ENCODE measurements at regions not wholly inside any gene's neighbourhood (a gene's known extent, or its start where the extent isn't known, plus 50 kb on each side); places are given as distances from the start of the nearest gene placed in this dataset.

DNA sequence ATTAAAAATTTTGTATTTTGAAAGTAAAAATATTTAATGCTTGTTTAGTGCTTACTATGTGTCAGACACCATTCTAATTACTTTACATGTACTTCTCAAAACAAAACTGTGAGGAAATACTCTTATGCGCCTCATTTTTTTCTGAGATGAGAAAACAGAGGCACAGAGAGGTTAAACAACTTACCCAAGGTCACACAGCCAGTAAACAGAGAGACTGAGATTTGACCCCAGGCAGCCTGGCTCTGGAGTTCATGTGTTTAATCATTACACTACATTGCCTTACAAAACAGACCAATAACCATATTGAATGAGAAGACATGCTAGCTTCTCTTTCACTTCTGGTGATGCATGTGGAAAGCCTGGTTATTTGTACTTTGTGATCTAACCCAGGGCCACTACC, 86.3 kb downstream of the IGSF1 start:
- TF ChIP-seq, protein P1, sequence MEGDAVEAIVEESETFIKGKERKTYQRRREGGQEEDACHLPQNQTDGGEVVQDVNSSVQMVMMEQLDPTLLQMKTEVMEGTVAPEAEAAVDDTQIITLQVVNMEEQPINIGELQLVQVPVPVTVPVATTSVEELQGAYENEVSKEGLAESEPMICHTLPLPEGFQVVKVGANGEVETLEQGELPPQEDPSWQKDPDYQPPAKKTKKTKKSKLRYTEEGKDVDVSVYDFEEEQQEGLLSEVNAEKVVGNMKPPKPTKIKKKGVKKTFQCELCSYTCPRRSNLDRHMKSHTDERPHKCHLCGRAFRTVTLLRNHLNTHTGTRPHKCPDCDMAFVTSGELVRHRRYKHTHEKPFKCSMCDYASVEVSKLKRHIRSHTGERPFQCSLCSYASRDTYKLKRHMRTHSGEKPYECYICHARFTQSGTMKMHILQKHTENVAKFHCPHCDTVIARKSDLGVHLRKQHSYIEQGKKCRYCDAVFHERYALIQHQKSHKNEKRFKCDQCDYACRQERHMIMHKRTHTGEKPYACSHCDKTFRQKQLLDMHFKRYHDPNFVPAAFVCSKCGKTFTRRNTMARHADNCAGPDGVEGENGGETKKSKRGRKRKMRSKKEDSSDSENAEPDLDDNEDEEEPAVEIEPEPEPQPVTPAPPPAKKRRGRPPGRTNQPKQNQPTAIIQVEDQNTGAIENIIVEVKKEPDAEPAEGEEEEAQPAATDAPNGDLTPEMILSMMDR (conservative IDR thresholded peaks at IDR 0.05; ENCODE audit: low read depth in 2 of 2), result no peak
- TF ChIP-seq POLR2AphosphoS5 (IDR thresholded peaks at IDR 0.05; ENCODE audit: low read depth) (no peak), EZH2 (IDR thresholded peaks at IDR 0.05; ENCODE audit: low read depth, unreplicated experiment) (no peak), JUNB (IDR thresholded peaks at IDR 0.05; ENCODE audit: unreplicated experiment) (no peak)
- TF ChIP-seq, protein P2, sequence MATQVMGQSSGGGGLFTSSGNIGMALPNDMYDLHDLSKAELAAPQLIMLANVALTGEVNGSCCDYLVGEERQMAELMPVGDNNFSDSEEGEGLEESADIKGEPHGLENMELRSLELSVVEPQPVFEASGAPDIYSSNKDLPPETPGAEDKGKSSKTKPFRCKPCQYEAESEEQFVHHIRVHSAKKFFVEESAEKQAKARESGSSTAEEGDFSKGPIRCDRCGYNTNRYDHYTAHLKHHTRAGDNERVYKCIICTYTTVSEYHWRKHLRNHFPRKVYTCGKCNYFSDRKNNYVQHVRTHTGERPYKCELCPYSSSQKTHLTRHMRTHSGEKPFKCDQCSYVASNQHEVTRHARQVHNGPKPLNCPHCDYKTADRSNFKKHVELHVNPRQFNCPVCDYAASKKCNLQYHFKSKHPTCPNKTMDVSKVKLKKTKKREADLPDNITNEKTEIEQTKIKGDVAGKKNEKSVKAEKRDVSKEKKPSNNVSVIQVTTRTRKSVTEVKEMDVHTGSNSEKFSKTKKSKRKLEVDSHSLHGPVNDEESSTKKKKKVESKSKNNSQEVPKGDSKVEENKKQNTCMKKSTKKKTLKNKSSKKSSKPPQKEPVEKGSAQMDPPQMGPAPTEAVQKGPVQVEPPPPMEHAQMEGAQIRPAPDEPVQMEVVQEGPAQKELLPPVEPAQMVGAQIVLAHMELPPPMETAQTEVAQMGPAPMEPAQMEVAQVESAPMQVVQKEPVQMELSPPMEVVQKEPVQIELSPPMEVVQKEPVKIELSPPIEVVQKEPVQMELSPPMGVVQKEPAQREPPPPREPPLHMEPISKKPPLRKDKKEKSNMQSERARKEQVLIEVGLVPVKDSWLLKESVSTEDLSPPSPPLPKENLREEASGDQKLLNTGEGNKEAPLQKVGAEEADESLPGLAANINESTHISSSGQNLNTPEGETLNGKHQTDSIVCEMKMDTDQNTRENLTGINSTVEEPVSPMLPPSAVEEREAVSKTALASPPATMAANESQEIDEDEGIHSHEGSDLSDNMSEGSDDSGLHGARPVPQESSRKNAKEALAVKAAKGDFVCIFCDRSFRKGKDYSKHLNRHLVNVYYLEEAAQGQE (IDR thresholded peaks at IDR 0.05; ENCODE audit: unreplicated experiment), result no peak

All from GM23338 (cell line).